GM18505 (cell line): ENCODE measurements at regions not wholly inside any gene's neighbourhood (a gene's known extent, or its start where the extent isn't known, plus 50 kb on each side); places are given as distances from the start of the nearest gene placed in this dataset.

Experiments
- ATAC-seq: cut with Tn5 transposase; IDR thresholded peaks from one replicate; pipeline ENCODE4 v1.9.1; 2021; ENCODE audit not compliant: unreplicated experiment
- POLR2A ChIP-seq: IDR thresholded peaks from 4 replicates; pipeline ENCODE4 v1.6.1; 2011; ENCODE audit warnings: borderline replicate concordance; ENCODE audit not compliant: insufficient read depth, insufficient read length; ENCODE audit errors: extremely low read depth

GRCh38 chr11:8740129-8740528 lies 57.5 kb downstream of the RPL27A start:
- no peak for ATAC-seq
- no peak for TF ChIP-seq POLR2A

- ATAC-seq: no peak
- TF ChIP-seq POLR2A: no peak
Measured at GRCh38 chr11:8744423-8744822, 61.8 kb downstream of the RPL27A start.

- ATAC-seq: no peak
- no peak for TF ChIP-seq POLR2A
Measured at GRCh38 chr11:8745431-8746253, 63.0 kb downstream of the RPL27A start.

GRCh38 chr11:8746331-8746974 lies 63.9 kb downstream of the RPL27A start:
- no peak for ATAC-seq
- TF ChIP-seq POLR2A: no peak

- no peak for TF ChIP-seq POLR2A
- ATAC-seq: no peak
Measured at GRCh38 chr11:8747173-8747572, 64.6 kb downstream of the RPL27A start.

- no peak for TF ChIP-seq POLR2A
- no peak for ATAC-seq
Measured at GRCh38 chr11:8748317-8748716, 65.7 kb downstream of the RPL27A start.

GRCh38 chr11:8749202-8749601 lies 66.6 kb downstream of the RPL27A start:
- no peak for ATAC-seq
- no peak for TF ChIP-seq POLR2A

GRCh38 chr11:8754241-8754640 lies 71.6 kb downstream of the RPL27A start:
- no peak for ATAC-seq
- TF ChIP-seq POLR2A: no peak

GRCh38 chr11:8756201-8756600 lies 73.6 kb downstream of the RPL27A start:
- no peak for ATAC-seq
- no peak for TF ChIP-seq POLR2A

GRCh38 chr11:8757047-8757446 lies 74.5 kb downstream of the RPL27A start:
- TF ChIP-seq POLR2A: no peak
- no peak for ATAC-seq

- TF ChIP-seq POLR2A: no peak
- ATAC-seq: no peak
Measured at GRCh38 chr11:8757533-8757932, 74.9 kb downstream of the RPL27A start.

- TF ChIP-seq POLR2A: no peak
- ATAC-seq: no peak
Measured at GRCh38 chr11:8758619-8759169, 76.1 kb downstream of the RPL27A start.

GRCh38 chr11:8759634-8760033 lies 77.0 kb downstream of the RPL27A start:
- no peak for ATAC-seq
- TF ChIP-seq POLR2A: no peak

- TF ChIP-seq POLR2A: no peak
- no peak for ATAC-seq
Measured at GRCh38 chr11:8760896-8761295, 78.3 kb downstream of the RPL27A start.
